GM19351 (cell line): ENCODE measurements at regions not wholly inside any gene's neighbourhood (a gene's known extent, or its start where the extent isn't known, plus 50 kb on each side); places are given as distances from the start of the nearest gene placed in this dataset.
"Not testable (repeated sequence)": the region's sequence is repeated elsewhere in the genome, so short reads cannot be mapped to it uniquely, and the experiment has no call there.

Experiments used
- ATAC-seq: cut with Tn5 transposase; IDR thresholded peaks from one replicate; pipeline ENCODE4 v1.9.1; 2021; ENCODE audit warnings: mild to moderate bottlenecking, moderate library complexity; ENCODE audit not compliant: unreplicated experiment

DNA sequence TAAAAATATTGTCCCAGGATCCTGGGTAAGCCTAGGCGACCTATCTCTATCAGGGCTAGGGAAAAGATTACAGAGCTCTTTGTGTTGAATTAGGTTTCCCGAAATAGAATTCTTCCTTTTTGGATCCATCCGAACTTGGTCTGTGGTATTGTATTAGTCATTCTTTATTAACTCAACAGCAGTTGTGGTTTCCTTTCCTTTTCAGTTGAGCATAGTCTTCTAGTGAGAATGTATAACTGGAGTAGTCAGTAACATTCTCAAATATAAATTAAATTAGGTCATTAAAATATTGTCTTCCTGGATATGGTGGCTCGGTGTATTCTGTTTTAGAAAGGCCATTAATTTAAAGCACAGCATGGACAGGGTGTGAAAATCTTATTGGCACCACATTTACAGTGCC is 520.4 kb downstream of the NLGN4X start:
- no peak for ATAC-seq

DNA sequence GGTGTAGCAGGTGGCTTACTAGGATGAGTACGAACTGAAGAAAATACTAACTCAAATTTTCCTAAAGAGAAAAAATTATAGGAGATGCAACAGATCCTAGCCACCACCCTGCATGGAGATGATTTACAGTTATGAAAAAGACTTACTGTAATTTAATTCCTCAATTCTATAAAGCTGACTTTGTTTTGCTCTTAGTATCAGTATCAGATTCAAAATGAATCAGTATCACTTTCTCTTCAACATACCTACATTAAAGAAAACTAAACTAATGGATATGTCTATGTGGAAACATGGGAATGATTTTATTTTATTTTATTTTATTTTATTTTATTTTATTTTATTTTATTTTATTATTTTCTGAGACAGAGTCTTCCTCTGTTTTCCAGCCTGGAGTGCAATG is 525.8 kb downstream of the NLGN4X start:
- ATAC-seq: peak; percentile 57

DNA sequence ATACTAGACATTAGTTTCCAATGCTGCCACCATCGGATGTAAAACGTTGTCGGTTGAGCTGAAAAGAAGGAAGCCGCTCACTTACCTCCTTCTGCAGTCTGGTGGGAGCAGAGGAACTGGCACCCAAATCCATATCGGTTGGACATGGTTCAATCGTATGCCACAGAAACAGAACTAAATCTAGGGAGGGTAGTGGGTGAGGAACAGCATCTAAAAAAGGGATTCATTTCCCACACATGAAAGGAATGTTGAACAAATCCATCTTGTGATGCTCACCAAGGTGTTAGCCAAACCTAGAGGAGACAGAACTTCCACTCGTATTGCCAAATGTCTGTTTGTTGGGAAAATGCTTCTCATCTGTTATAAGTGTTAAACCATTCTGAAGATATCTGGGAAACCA is 532.7 kb downstream of the NLGN4X start:
- no peak for ATAC-seq

DNA sequence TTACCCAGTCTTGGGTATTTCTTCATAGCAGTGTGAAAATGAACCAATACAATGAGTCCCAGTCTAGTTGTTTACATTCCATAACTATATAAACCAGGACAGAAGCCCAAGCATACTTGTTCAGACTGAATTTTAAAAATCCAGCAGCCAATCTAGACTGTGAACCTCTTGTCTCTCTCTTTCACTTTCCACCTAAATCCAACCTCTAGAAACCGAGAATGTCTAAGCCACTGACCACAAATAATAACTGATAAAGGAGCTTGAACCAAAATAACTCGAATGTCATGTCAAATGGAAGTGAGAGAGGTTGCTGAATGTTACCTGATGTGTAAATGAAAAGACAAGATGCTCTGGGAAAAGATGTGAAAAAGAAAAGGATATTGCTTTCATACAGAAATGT is 544.7 kb downstream of the NLGN4X start:
- peak; percentile 68 for ATAC-seq

DNA sequence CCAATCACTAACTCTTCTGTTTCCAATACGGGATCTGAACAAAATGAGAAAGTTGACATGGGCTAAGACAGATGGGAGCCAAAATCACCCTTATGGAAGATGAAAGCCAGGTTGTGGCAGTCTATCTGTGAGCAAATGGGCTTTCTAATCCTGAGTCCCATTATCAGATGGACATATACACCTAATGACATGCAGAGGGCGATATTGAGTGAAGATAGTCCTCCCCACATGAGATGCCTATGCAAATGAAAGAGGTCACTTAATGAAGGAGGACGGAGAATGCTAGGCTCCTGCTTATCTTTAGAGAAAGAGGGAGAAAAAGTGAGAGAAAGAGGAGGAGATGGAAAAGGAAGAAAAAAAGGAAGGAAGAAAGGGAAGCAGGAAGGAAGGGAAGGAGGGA is 547.5 kb downstream of the NLGN4X start:
- peak; percentile 64 for ATAC-seq

DNA sequence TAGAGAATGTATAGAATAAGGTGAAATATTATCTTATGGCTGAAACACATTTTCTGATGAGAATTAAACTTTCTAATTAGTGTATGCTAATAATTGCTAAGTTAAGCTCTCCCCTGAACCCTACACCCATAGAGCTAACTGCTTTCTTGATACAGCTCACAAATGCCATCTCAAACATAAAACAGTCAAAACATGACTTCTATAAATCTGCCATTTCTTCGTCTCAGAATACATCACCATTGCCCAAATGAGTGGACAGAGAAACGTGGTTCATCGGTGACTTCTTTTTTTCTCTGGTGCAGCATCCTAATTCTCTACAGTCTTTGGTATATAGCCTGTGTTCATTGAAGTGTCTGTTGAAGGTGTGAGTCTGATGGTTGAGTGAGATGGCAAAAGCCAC is 554.6 kb downstream of the NLGN4X start:
- no peak for ATAC-seq

DNA sequence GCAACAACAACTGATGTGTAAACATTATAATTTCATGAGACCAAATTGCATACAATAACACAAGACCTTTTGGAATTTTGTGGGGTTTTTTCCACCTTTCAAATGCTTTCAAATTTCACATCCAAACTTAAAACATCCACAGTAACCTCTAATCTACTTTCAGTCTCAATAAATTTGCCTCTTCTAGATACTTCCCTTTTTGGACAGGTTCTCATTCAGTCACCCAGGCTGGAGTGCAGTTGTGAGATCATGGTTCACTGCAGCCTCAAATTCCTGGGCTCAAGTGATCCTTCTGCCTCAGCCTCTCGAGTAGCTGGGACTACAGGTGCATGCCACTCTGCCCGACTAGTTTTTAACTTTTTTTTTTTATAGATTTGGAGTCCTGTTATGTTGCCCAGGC is 556.6 kb downstream of the NLGN4X start:
- ATAC-seq: peak; percentile 70

DNA sequence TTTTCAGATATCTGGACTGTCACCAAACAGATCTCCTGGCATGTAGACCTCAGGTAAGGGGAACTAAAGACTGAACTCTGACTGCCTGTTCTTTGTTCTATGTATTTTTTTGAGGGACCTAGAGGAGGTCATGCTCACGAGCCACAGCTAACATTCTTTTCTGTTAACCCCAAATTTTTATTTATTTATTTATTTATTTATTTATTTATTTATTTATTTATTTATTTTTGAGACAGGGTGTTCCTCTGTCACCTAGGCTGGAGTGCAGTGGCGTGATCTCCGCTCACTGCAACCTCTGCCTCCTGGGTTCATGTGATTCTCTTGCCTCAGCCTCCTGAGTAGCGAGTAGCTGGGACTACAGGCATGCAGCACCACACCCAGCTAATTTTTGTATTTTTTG is 562.0 kb downstream of the NLGN4X start:
- not testable (repeated sequence) for ATAC-seq

DNA sequence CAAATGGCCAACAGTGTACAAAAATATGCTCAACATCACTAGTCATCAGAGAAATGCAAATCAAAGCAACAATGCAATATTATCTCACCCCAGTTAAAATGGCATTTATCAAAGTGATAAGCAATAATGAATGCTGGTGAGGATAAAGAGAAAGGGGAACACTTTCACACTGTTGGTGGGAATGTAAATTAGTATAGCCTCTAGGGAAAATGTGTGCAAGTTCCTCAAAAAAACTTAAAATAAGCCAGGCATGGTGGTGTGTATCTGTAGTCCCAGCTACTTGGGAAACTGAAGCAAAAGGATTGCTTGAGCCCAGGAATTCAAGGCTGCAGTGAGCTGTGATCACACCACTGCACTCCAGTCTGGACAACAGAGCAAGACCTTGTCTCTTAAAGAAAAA is 572.1 kb downstream of the NLGN4X start:
- ATAC-seq: no peak

DNA sequence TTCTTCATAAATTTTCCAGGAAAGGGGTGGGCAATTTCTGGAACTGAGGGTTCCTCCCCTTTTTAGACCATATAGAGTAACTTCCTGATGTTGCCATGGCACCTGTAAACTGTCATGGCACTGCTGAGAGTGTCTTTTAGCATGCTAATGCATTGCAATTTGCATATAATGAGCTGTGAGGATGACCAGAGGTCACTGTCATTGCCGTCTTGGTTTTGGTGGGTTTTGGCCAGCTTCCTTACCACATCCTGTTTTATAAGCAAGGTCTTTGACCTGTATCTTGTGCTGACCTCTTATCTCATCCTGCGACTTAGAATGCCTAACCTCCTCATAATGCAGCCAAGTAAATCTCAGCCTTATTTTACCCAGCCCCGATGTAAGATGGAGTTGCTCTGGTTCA is 577.8 kb downstream of the NLGN4X start:
- peak; percentile 26 for ATAC-seq

DNA sequence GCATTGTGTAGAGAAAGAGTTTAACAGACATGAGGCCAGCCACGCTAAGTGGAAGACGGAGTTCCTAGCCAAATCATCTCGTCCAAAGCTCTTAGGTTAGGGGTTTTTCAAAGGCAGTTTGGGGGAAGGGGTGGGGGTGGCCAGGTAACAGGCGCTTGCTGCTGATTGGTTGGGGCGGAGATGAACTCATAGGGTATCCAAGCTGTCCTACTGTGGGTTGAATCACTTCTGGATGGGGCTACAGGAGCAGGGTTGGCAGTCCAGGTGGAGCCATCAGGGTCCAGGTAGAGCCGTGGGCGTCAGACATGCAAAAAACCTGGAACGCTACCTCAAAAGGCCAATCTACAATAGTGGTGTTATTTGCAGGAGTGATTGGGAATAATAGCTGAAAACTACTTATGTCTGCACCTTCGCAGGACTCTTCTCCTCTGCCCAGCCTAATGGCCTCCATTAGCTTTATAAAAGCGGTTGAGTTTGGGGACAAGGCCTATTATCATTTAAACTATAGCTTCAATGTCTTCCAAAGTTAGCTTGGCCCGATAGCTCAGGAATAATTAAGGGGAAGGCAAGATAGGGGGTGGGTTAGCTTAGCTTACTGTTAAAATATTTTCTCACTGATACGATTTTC is 579.6 kb downstream of the NLGN4X start:
- no peak for ATAC-seq

DNA sequence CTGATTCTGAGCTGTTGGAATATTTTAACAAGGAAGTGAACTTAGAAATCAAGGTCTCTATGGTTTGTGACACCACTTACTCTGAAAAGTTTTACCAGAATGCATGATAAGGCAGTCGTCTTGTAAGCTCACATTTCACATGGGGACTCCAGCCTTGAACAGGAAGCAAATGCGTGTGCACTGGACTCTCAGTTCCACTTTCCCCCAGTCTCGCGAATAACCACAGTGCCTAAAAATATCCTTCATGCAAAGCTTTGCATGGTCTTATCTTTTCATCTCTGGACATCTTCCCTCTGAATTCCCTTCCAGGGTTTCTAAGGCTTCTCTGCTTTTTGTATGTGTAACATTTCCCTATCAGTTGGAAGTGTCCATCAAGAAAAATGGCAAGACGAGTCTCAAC is 581.8 kb downstream of the NLGN4X start:
- ATAC-seq: peak; percentile 94

DNA sequence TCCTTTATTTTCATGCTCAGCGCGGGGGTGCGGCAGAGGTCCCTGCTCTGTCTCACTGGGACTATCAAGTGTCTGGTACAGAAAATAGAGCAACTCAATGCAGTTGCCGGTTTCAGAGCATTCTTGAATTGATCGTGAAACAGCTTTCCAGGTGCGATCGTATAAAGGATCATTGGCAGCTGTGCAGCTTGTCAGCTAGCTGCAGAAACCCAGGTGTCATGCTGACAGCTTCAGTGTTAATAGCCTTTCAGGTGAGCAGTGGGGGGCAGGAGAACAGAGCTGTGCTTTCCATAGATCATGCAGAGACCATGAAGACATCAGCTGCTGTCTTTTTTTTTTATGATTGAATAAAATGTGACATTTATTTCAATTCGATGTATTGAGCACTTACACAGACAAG is 583.9 kb downstream of the NLGN4X start:
- ATAC-seq: no peak

DNA sequence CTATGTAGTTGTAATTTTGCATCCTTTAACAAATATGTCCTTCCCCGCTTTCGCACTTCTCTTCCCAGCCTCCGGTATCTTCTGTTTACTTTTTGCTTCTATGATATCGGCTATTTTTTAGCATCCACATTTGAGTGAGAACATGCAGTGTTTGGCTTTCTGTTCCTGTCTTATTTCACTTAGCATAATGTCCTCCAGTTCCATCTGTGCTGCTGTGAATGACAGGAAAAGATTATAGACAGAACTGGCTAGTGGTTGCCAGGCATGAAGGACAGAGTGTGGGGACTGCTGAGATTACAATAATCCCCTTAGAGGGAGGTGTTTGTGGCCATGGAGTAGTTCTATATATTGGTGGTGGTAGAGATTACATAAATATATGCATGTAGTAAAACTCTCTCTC is 588.6 kb downstream of the NLGN4X start:
- ATAC-seq: no peak

DNA sequence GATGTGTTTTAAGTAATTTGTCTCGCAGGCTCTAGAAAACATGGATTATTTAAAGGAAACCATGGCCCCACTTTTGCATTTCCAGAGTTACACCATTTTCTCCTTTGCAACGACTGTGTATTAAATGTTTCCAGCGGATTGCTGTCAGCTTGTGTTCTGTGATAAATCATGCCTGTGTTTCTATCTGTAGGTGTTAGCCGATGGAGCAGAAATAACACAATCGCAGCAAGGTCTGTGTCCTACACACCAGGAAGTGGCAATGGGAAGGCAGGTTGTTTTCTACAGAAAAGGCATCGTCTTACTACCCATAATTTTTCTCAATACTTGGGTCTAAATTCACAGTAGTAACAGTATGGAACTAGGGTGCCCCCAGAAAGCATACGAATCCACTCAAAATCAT is 590.1 kb downstream of the NLGN4X start:
- no peak for ATAC-seq

DNA sequence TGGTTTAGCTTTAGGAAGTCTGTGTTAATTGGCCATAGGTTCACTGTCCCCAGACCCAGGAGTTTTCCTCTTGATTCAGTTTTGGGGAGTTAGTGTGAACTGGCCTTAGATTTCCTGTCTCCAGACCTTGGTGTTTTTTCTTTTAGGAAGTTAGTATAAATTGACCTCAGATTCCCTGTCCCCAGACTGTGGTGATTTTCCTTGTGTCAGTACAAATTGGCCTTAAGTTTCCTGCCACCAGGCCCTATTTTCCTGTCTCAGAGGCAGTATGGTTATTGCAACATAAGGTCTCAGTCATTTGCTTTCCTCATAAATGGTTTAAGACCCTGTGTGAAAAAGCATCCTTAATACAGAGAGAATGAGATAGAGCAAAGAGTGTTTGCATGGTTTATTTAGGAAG is 595.8 kb downstream of the NLGN4X start:
- no peak for ATAC-seq

DNA sequence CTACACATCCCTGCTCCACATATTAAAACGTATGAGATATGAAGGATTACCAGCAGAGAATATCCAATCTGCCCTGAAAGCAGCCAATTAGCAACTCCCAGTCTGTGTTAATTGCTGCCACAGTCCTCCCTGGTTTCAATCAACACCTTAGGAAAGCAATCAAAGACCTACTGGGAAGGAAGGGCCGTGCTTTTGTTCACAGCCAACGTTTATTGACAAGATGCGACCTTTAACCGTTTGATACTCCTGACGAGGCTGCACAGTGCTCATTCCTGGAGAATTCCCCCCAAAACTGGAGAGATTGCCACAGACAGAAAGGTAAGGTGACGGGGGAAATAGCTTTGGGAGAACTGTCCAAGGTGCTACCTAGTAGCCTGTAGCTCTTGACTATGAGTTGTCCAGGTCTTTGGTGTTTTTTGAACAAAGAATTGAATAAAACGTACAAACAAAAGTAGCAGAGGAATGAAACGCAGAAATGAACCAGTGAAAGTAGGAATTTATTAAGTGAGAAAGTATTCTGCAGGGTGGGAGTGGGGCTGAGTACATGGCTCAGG is 596.5 kb downstream of the NLGN4X start:
- ATAC-seq: no peak

DNA sequence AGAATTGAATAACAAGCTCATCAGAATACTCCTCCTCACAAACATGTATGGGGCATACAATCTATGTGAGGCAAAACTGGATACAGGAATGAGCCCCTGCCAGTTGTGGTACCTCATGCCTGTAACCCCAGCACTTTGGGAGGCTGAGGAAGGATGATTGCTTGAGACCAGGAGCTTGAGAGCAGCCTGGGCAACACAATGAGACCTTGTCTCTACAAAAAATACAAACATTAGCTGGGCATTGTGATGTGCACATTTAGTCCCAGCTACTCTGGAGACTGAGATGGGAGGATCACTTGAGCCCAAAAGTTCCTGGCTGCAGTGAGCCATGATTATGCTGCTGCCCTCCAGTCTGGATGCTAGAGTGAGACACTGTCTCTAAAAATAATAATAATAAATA is 611.0 kb downstream of the NLGN4X start:
- no peak for ATAC-seq

DNA sequence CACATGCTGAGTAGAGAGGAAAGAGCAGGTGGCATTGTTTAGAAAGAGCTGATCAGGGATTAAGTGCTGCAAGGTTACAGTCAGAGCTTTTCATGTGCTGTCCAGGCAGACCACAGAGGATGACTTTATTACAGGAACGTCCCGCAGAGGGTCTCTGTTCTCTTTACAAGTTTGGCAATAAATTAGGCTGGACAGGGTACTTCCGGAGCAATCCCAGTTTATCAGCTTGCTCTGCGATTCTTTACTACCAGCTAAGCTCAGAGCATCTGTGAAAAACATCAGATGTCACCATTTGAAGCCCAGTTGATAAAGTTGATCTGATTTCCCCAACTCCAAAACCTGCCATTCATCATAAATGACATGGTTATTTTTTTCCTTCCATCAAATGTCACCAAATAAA is 633.1 kb downstream of the NLGN4X start:
- ATAC-seq: no peak

DNA sequence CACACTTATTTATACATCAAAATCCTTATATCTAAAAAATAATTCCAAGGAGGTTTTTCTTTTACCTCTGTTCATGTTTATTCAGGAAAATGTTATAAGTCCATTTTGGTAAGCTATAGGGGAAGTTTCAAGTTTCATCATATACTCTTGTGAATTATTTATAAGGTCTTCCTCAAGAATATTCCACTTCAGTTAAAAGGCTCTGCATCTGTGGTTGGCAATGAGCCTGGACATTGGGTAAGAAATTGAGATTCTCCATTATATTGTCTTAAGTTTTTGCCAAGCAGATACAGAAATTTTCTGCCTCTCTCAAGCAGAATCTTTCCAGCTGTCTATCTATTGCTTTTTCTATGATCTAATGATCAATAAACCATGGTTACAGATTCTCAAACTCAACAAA is 641.9 kb downstream of the NLGN4X start:
- no peak for ATAC-seq

DNA sequence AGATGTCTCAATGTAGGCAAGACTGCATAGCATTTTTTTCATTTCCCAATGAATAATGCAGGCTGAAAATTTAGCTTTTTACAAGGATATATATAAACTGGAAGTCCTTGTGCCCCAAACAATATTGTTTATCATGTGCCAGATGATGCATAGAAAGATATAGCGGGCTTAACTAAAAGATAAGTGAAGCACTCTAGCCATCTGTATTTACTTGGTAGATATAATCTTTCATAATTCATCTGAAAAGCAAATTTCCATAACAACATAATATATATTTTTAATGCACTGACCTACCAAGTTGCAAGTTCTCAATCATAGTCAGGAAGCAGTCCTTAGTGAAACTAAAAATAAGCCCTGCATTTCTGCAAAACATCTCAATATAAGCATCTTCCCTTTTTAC is 653.3 kb downstream of the NLGN4X start:
- ATAC-seq: no peak

DNA sequence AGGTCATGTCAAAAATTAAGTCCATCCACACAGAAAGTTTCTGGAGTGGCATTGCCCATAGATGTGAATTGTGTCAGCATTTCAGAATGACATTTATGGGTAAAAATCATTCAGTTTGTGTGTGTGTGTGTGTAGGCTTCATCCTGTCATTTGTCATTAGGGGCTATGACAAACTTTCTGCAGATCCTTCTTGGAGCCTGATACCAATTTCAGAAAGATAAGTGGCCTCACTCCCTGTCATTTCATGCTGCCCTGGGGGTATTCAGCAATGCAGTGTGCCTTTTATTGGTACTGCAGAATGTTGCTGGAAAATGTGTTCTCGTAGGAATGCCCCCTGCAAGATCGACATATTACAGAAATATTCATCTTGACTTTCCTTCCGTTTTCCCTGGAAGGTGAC is 659.7 kb downstream of the NLGN4X start:
- ATAC-seq: no peak

DNA sequence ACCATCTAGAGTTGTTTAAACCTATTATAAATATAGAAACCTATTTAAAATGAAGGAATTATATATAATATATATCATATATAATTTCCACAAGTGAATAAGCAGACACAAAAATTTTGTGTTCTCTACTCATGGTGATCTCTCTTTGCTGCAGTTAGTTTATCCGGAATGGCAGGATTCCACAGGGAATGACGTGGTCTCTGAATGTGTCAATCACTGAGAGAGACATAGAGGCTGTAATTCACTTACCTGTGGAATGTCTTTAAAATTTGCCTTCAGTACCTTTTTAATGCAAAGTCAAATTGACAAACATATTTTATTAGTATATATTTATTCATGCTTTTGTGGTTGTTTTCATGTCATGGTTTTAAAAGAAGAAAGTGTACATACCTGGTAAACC is 669.3 kb downstream of the NLGN4X start:
- no peak for ATAC-seq
